Heart left ventricle (tissue), 13 donors: ENCODE measurements at regions not wholly inside any gene's neighbourhood (a gene's known extent, or its start where the extent isn't known, plus 50 kb on each side); places are given as distances from the start of the nearest gene placed in this dataset.

ENCODE experiments used
- CTCF ChIP-seq, 12 donors: fragments of 200-600 bp; sonication (generic) in 4 of 12; IDR thresholded peaks; one replicate each; pipeline versions ENCODE4 v1.5.0 to v1.8.0; 2018 to 2022; ENCODE audit warnings: antibody characterized with exemption in 12 of 12, mild to moderate bottlenecking in 5 of 12
- POLR2A ChIP-seq, 2 donors: fragments of 450-650 bp; IDR thresholded peaks; one replicate each; pipeline ENCODE4 v1.6.1; 2017; ENCODE audit warnings: antibody characterized with exemption in 2 of 2, mild to moderate bottlenecking in 2 of 2, moderate library complexity in 2 of 2
- donor health status: ischemic (EF 13 %, LVEDD 7.1; RV severe dilation, severe dysfunction).
- donor health status: DM: no; HTN: yes; CAD: no.
- donor health status: DM: no; HTN: no; CAD: no.
- donor health status: ischemic (EF 25% LVEDD 6.9; RV normal size, moderate dysfunction).
- donor health status: ischemic (EF 25% LVEDD 5.7; RV mildly dilated, moderate dysfunction).
- donor health status: ischemic (EF 35%, LVEDD 5.7; RV mildly dilated, moderate dysfunction).
- donor health status: nonischemic (EF 11% LVEDD 7.7; RV severe dilation, severe dysfunction).
- donor health status: DM: yes; HTN: yes; CAD: no.
- donor health status: PGD.
- donor health status: ischemic (EF 29% LVEDD 5.4; RV normal size, mild dysfunction).
- donor health status: nonischemic (EF 23%, LVEDD 6.1; RV moderate dilation, normal function).

- TF ChIP-seq CTCF (IDR thresholded peaks at IDR 0.05) (no peak), POLR2A (IDR thresholded peaks at IDR 0.05) (no peak)
Measured at GRCh38 chr18:72171596-72171995, 372.5 kb downstream of the CBLN2 start.
